SW 1271 (cell line): ENCODE measurements at regions not wholly inside any gene's neighbourhood (a gene's known extent, or its start where the extent isn't known, plus 50 kb on each side); places are given as distances from the start of the nearest gene placed in this dataset.

Source experiments
- DNase-seq, 2 experiments: peaks; one replicate each; lab custom pipeline; 2025; lab: John Stamatoyannopoulos, UW

GRCh38 chr14:98997526-98998205 is 274.3 kb downstream of the BCL11B start:
- DNase-seq = no peak

GRCh38 chr14:98999345-98999744 is 272.7 kb downstream of the BCL11B start:
- DNase-seq = no peak

GRCh38 chr14:98999901-99000300 is 272.1 kb downstream of the BCL11B start:
- no peak for DNase-seq

GRCh38 chr14:99001241-99001640 is 270.8 kb downstream of the BCL11B start:
- DNase-seq = no peak

GRCh38 chr14:99003646-99004045 is 268.4 kb downstream of the BCL11B start:
- DNase-seq = no peak

- no peak for DNase-seq
Observed at GRCh38 chr14:99004112-99004511, 267.9 kb downstream of the BCL11B start.

GRCh38 chr14:99006276-99006675 is 265.7 kb downstream of the BCL11B start:
- no peak for DNase-seq

GRCh38 chr14:99007795-99008194 is 264.2 kb downstream of the BCL11B start:
- no peak for DNase-seq

GRCh38 chr14:99009871-99010270 is 262.1 kb downstream of the BCL11B start:
- no peak for DNase-seq

- DNase-seq = no peak
Observed at GRCh38 chr14:99011385-99011784, 260.6 kb downstream of the BCL11B start.

GRCh38 chr14:99012703-99013102 is 259.3 kb downstream of the BCL11B start:
- DNase-seq = no peak

GRCh38 chr14:99015833-99016232 is 256.2 kb downstream of the BCL11B start:
- no peak for DNase-seq

GRCh38 chr14:99023371-99023770 is 248.6 kb downstream of the BCL11B start:
- no peak for DNase-seq

- no peak for DNase-seq
Observed at GRCh38 chr14:99024926-99025325, 247.1 kb downstream of the BCL11B start.

- DNase-seq = no peak
Observed at GRCh38 chr14:99025418-99025817, 246.6 kb downstream of the BCL11B start.

- no peak for DNase-seq
Observed at GRCh38 chr14:99026471-99026870, 245.5 kb downstream of the BCL11B start.

- DNase-seq = no peak
Observed at GRCh38 chr14:99028041-99028440, 244.0 kb downstream of the BCL11B start.

- DNase-seq = no peak
Observed at GRCh38 chr14:99028521-99028920, 243.5 kb downstream of the BCL11B start.

- no peak for DNase-seq
Observed at GRCh38 chr14:99029145-99029915, 242.7 kb downstream of the BCL11B start.

- DNase-seq = no peak
Observed at GRCh38 chr14:99029916-99030305, 242.1 kb downstream of the BCL11B start.

GRCh38 chr14:99030454-99030853 is 241.5 kb downstream of the BCL11B start:
- DNase-seq = no peak

- DNase-seq = no peak
Observed at GRCh38 chr14:99032759-99033158, 239.2 kb downstream of the BCL11B start.

GRCh38 chr14:99033951-99034350 is 238.0 kb downstream of the BCL11B start:
- DNase-seq = no peak

GRCh38 chr14:99034711-99035171 is 237.3 kb downstream of the BCL11B start:
- DNase-seq = no peak
